HL-60 (cell line): ENCODE measurements at regions not wholly inside any gene's neighbourhood (a gene's known extent, or its start where the extent isn't known, plus 50 kb on each side); places are given as distances from the start of the nearest gene placed in this dataset.

ENCODE experiments used
- DNase-seq, 2 experiments: peaks; one replicate each; pipeline ENCODE4 v3.0.0-alpha.2; 2010 to 2020; ENCODE audit warnings: low read depth in 1 of 2, low spot score in 1 of 2
- H3K27ac ChIP-seq: fragments of 250-450 bp; sonication (Bioruptor Pico); replicated peaks from 2 replicates; pipeline ENCODE4 v1.5.1; 2020; ENCODE audit warnings: mild to moderate bottlenecking, moderate library complexity
- H3K27me3 ChIP-seq: fragments of 250-450 bp; sonication (Bioruptor Pico); 2 replicates; pipeline ENCODE4 v1.5.1; 2021; ENCODE audit warnings: mild to moderate bottlenecking, moderate library complexity; ENCODE audit not compliant: insufficient read depth, poor library complexity, severe bottlenecking
- H3K4me3 ChIP-seq: replicated peaks from 2 replicates; pipeline ENCODE4 v1.5.1; 2011; ENCODE audit warnings: mild to moderate bottlenecking, control low read depth, low read length; ENCODE audit not compliant: insufficient read depth
- GABPA ChIP-seq: IDR thresholded peaks from 2 replicates; pipeline ENCODE4 v1.6.1; 2012; ENCODE audit warnings: low read depth
- POLR2AphosphoS5 ChIP-seq: IDR thresholded peaks from 2 replicates; pipeline ENCODE4 v1.6.1; 2012; ENCODE audit warnings: low read depth
- SPI1 ChIP-seq: IDR thresholded peaks from 2 replicates; pipeline ENCODE4 v1.6.1; 2012; ENCODE audit warnings: low read depth, mild to moderate bottlenecking, borderline replicate concordance
- TF ChIP-seq, protein P1 (sequence below): IDR thresholded peaks from 2 replicates; pipeline ENCODE4 v1.6.1; 2012; ENCODE audit warnings: low read depth; ENCODE audit not compliant: insufficient replicate concordance
- TF ChIP-seq, protein P2 (sequence below): IDR thresholded peaks from one replicate; pipeline ENCODE4 v1.5.1; 2011; ENCODE audit warnings: low read length, control low read depth, inconsistent platforms; ENCODE audit not compliant: insufficient read depth

DNA sequence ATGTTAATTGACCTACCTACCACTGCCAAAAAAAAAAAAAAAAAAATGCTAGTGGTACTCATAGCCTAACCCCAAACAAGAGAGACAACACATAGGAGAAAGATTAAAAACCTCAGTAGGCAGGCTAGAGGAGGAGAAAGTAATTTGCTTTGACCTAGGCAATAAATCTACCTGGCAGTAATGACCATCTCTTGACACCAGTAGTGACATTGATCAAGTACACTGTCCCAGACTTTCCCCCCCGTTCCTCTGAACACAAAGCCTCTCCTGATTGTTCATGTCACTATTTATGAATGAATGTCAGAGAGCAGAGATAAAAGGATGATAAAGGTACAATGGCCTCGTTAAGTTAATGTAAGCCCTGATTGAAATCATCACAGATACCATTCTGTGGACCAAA, 746.8 kb downstream of the CBLN4 start:
- Histone ChIP-seq H3K27ac (no peak overlapping the region), H3K27me3 (no peaks in the 10 kb centered on the region), H3K4me3 (no peak overlapping the region)
- DNase-seq: no peak
- TF ChIP-seq, protein P1, sequence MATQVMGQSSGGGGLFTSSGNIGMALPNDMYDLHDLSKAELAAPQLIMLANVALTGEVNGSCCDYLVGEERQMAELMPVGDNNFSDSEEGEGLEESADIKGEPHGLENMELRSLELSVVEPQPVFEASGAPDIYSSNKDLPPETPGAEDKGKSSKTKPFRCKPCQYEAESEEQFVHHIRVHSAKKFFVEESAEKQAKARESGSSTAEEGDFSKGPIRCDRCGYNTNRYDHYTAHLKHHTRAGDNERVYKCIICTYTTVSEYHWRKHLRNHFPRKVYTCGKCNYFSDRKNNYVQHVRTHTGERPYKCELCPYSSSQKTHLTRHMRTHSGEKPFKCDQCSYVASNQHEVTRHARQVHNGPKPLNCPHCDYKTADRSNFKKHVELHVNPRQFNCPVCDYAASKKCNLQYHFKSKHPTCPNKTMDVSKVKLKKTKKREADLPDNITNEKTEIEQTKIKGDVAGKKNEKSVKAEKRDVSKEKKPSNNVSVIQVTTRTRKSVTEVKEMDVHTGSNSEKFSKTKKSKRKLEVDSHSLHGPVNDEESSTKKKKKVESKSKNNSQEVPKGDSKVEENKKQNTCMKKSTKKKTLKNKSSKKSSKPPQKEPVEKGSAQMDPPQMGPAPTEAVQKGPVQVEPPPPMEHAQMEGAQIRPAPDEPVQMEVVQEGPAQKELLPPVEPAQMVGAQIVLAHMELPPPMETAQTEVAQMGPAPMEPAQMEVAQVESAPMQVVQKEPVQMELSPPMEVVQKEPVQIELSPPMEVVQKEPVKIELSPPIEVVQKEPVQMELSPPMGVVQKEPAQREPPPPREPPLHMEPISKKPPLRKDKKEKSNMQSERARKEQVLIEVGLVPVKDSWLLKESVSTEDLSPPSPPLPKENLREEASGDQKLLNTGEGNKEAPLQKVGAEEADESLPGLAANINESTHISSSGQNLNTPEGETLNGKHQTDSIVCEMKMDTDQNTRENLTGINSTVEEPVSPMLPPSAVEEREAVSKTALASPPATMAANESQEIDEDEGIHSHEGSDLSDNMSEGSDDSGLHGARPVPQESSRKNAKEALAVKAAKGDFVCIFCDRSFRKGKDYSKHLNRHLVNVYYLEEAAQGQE: no peak
- no peak for TF ChIP-seq POLR2AphosphoS5
- no peak for TF ChIP-seq GABPA
- TF ChIP-seq, protein P2, sequence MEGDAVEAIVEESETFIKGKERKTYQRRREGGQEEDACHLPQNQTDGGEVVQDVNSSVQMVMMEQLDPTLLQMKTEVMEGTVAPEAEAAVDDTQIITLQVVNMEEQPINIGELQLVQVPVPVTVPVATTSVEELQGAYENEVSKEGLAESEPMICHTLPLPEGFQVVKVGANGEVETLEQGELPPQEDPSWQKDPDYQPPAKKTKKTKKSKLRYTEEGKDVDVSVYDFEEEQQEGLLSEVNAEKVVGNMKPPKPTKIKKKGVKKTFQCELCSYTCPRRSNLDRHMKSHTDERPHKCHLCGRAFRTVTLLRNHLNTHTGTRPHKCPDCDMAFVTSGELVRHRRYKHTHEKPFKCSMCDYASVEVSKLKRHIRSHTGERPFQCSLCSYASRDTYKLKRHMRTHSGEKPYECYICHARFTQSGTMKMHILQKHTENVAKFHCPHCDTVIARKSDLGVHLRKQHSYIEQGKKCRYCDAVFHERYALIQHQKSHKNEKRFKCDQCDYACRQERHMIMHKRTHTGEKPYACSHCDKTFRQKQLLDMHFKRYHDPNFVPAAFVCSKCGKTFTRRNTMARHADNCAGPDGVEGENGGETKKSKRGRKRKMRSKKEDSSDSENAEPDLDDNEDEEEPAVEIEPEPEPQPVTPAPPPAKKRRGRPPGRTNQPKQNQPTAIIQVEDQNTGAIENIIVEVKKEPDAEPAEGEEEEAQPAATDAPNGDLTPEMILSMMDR: no peak
- TF ChIP-seq SPI1: no peak

DNA sequence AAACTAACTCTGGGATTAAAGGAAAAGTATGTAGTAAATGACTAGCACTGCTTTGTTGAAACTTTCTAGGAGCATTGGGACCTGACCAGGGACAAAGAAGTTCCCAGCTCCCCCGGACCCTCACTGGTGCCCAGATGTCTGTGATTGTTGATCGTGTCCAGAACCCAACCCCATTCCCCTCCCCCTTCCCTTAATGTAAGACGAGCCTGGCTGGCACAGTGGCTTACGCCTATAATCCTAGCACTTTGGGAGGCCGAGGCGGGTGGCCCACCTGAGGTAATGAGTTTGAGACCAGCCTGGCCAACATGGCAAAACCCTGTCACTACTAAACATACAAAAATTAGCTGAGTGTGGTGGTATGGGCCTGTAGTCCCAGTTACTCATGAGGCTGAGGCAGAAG, 750.3 kb downstream of the CBLN4 start:
- TF ChIP-seq, protein P1: no peak
- no peak for TF ChIP-seq GABPA
- no peak for TF ChIP-seq SPI1
- no peak for TF ChIP-seq POLR2AphosphoS5
- TF ChIP-seq, protein P2: no peak
- DNase-seq: no peak
- Histone ChIP-seq H3K27me3 (no peaks in the 10 kb centered on the region), H3K27ac (no peak overlapping the region), H3K4me3 (no peak overlapping the region)

DNA sequence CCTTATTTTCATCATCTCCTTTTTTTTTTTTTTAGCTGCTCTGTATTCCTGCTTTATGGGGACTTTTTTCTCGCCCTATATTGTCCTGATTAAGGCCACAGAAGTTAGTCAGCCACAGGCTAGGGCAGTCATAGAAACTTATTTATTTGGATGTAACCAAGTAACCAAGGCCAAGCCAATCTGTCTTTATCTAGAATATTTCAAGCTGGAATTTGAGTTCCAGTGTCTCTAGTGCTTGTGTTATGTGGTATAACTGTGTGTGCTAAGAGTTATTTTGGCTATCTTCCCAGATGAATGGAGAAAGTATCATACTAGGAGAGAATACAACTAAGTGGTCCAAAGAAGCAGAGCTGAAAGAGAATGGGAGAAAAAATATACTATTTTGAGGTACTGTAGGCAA, 751.5 kb downstream of the CBLN4 start:
- DNase-seq: no peak
- TF ChIP-seq, protein P1: no peak
- TF ChIP-seq GABPA (no peak), SPI1 (no peak), POLR2AphosphoS5 (no peak)
- TF ChIP-seq, protein P2: no peak
- H3K27ac ChIP-seq: no peak overlapping the region

More for the DNA sequence above, 751.5 kb downstream of the CBLN4 start:
- Histone ChIP-seq H3K4me3 (no peak overlapping the region), H3K27me3 (no peaks in the 10 kb centered on the region)
